Gastrocnemius medialis (tissue), 4 donors: ENCODE measurements at regions not wholly inside any gene's neighbourhood (a gene's known extent, or its start where the extent isn't known, plus 50 kb on each side); places are given as distances from the start of the nearest gene placed in this dataset.

ENCODE experiments used
- POLR2A ChIP-seq, 2 donors: fragments of 450-650 bp; IDR thresholded peaks; one replicate each; pipeline ENCODE4 v1.6.1; 2017; ENCODE audit warnings: antibody characterized with exemption in 2 of 2, mild to moderate bottlenecking in 2 of 2, moderate library complexity in 2 of 2
- TF ChIP-seq, protein P1 (sequence below), 5 experiments: fragments of 450-650 bp in 3 of 5; fragments of 200-600 bp in 2 of 5; sonication (generic) in 2 of 5; IDR thresholded peaks in 4 of 5; conservative IDR thresholded peaks in 1 of 5; 1 replicate in 4 of 5; 2 replicates in 1 of 5; pipeline ENCODE4 v1.5.1; 2016 to 2019; ENCODE audit warnings: antibody characterized with exemption in 5 of 5, mild to moderate bottlenecking in 3 of 5, moderate library complexity in 3 of 5

DNA sequence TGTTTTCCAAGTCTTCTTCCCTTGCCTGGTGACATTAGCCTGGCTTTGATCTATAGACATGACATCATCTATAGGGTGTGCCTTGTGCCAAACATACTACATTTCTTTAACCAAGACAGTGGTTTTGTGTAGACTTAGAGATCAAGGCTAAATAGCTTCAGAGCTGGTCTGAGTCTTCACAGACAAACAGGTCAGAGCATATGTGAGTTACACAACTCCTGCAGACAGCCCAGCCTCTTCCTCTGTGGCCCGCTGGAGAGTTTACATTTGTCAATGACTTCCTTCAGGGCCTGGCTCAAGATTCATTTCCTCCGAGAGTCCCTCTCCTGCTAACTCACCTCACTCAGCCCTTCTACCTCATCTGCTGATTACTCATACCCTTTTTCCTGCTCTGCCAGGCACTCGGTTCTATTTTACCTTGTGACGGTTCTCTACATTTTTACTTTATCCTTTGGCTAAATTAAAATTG is 73.1 kb upstream of the TANC2 start:
- TF ChIP-seq, protein P1, sequence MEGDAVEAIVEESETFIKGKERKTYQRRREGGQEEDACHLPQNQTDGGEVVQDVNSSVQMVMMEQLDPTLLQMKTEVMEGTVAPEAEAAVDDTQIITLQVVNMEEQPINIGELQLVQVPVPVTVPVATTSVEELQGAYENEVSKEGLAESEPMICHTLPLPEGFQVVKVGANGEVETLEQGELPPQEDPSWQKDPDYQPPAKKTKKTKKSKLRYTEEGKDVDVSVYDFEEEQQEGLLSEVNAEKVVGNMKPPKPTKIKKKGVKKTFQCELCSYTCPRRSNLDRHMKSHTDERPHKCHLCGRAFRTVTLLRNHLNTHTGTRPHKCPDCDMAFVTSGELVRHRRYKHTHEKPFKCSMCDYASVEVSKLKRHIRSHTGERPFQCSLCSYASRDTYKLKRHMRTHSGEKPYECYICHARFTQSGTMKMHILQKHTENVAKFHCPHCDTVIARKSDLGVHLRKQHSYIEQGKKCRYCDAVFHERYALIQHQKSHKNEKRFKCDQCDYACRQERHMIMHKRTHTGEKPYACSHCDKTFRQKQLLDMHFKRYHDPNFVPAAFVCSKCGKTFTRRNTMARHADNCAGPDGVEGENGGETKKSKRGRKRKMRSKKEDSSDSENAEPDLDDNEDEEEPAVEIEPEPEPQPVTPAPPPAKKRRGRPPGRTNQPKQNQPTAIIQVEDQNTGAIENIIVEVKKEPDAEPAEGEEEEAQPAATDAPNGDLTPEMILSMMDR (IDR thresholded peaks at IDR 0.05 in 4 of 5, conservative IDR thresholded peaks at IDR 0.05 in 1 of 5): no peak
- TF ChIP-seq POLR2A (IDR thresholded peaks at IDR 0.05): no peak
